GM18870 (cell line): ENCODE measurements at regions not wholly inside any gene's neighbourhood (a gene's known extent, or its start where the extent isn't known, plus 50 kb on each side); places are given as distances from the start of the nearest gene placed in this dataset.
"Not testable (repeated sequence)": the region's sequence is repeated elsewhere in the genome, so short reads cannot be mapped to it uniquely, and the experiment has no call there.

Source experiments
- ATAC-seq: cut with Tn5 transposase; IDR thresholded peaks from one replicate; pipeline ENCODE4 v1.9.1; 2021; ENCODE audit warnings: moderate library complexity; ENCODE audit not compliant: unreplicated experiment

- not testable (repeated sequence) for ATAC-seq
Observed at GRCh38 chr13:44314160-44314559, 59.5 kb upstream of the SERP2 start.

DNA sequence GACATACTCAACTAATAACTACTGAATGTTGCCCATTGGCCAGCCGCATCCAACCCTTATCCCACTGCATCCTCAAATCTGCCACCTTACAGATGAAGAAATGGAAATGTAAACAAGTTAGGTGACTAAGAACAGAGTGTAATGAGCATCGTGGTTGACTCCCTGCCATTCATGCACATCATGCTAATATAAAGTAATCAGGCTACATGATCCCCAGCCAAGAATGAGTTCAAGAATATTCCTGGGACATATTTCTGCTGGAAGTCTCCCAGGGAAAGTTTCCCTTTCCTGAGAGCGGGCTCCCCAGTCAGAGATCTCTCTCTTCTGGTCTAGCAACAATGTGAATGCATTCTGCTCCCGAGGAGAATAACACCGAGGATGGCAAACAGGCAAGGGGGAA lies 55.9 kb upstream of the SERP2 start:
- ATAC-seq, result no peak

DNA sequence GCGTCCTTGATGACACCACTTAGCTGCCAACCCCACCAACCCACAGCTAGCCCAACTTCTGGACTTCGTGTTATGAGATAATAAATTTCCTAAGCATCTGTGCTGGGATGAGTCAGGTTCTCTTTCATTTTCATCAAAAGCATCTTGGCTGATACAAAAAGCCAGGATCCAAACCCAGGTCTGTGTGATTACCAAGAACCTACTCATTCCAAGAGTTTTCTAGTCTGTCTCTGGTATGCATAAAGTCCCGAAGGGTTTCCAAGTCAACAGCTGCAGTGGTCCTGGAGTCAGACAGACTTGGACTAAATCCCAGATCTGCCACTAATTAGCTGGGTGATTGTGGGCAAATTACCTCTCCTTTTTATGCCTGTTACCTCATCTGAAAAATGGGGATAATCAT lies 55.5 kb upstream of the SERP2 start:
- ATAC-seq, result no peak

DNA sequence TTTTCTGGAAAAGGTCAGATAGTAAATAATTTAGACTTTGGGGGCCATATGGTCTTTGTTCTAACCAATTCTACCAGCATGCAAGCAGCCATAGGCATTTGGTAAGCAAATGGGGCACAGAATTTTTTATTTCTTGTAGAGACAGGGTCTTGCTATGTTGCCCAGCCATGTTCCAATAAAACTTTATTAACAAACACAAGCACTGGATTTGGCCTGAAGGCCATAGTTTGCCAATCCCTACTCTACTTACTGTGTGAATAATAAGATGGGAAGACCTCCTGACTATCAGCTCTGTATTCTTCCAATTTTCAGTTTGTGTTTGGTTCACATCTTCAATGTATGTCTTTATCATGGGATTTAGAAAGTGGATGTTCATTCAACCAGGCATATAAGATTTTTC lies 53.0 kb upstream of the SERP2 start:
- ATAC-seq, result no peak

DNA sequence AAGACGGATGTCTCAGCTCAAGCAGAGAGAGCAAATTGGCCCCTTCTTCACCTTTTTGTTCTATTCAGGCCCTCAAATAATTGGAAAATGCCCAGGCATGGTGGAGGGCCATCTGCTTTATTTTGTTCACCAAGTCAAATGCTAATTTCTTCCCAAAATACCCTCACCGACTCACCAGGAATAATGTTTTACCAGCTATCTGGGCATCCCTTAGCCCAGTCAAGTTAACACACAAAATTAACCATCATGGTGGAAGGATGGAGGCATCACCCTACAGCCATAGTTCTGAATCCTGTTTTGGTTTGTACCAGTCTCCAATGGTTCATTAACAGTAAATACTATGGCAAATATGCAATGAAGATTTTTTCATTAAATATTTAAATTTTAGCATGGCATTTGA lies 51.7 kb upstream of the SERP2 start:
- no peak for ATAC-seq

GRCh38 chr13:44322928-44323327 lies 50.7 kb upstream of the SERP2 start:
- no peak for ATAC-seq

DNA sequence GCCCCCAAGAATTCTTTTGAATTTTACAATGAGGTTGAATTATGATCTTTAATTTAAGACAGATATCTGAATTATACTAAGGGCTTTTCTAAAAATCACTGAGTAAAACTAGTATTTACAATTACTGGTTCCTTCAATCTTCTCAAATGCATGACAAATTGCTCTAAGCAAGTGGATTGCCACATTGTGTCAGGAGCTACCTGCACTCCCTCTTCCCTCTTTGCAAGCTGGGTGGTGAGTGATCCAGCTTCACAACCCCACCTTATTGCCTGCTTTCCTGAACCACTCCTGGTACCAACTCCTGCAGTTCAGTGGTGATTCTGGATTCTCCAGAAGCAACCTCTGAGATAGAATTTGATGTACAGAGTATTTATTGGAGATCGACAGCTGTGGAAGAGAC lies 49.9 kb upstream of the SERP2 start:
- no peak for ATAC-seq
